ENCODE measurements at regions not wholly inside any gene's neighbourhood (a gene's known extent, or its start where the extent isn't known, plus 50 kb on each side); places are given as distances from the start of the nearest gene placed in this dataset.
"Not testable (repeated sequence)": the region's sequence is repeated elsewhere in the genome, so short reads cannot be mapped to it uniquely, and the experiment has no call there.

DNA sequence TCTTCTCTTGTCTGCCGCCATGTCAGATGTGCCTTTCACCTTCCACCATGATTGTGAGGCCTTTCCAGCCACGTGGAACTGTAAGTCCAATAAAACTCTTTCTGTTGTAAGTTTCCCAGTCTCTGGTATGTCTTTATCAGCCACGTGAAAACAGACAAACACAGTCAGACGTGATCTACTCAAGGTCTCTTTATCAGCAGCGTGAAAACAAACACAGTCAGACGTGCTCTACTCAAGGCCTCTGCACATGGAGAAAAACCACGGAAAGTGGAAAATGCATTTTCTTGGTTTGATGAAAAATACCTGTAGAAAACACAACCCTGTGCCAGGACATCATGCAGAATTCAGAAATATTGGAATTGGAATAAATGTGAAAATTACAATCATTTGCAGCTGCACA is 1115.7 kb downstream of the TMEM121 start:
- in situ Hi-C loops (cut with MboI; ENCODE audit: low sequenced_read_pairs) = no loop called here

DNA sequence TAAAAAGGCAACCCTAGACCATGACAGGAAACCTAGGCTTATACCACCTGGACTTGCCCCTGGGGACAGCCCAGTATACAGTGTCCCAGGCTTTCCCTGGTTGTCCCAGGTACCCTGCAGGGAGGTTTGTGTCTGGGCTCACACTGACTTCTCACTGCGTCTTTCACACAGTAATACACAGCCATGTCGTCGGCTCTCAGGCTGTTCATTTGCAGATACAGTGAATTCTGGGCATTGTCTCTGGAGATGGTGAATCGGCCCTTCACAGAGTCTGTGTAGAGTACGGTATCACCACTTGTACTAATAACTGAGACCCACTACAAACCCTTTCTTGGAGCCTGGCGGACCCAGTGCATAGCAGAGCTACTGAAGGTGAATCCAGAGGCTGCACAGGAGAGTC is 1116.6 kb downstream of the TMEM121 start:
- in situ Hi-C loops (cut with MboI; ENCODE audit: low sequenced_read_pairs) = not testable (repeated sequence)

DNA sequence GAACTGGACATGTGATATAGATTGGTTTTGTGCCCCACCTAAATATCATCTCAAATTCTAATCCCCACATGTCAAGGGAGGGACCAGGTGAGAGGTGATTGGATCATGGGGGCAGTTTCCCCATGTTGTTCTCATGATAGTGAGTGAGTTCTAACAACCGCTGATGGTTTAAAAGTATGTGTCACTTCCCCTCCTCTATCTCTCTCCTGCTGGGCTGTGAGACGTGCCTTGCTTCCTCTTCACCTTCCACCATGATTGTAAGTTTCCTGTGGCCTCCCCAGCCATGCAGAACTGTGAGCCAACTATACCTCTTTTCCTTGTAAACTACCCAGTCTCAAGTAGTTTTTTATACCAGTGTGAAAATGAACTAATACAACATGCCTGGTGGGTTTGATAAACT is 1122.5 kb downstream of the TMEM121 start:
- in situ Hi-C loops (cut with MboI; ENCODE audit: low sequenced_read_pairs) = not testable (repeated sequence)

DNA sequence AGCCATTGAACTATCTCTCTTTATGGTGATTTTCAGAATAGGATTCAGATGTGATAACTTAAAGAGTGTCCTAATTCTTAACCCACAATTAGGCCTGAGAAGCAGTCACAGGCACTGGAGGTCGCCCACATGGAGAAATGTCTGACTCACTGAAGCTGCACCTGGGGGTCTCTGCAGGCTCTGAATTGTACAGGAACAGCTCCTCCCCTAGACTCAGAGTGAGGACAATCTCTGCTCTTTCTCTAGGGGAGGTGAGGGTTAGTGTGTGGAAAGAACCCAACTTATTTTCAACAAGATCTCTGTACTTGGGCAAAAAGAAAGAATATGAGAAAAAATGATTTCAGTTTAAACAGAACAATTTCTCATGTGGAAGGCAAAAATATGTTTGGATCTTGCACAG is 1124.6 kb downstream of the TMEM121 start:
- in situ Hi-C loops (cut with MboI; ENCODE audit: low sequenced_read_pairs) = no loop called here

DNA sequence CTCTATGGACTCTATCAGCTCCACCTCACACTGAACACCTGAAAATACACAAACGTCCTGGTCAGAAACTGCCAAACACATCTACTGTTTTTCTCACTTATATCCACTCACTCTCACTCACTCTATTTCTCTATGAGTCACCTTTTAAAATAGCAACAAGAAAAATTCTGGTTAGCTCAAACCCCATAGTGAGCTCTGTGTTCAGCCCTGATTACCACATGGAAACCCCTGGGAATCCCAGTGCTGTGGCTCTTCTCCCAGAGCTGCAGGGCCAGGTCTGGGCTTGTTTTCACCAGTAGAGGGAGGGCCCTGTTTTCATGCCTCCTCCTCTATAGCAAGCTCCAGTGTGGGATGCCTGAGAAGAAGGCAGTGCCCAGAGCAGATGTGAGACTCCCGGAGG is 1126.1 kb downstream of the TMEM121 start:
- in situ Hi-C loops (cut with MboI; ENCODE audit: low sequenced_read_pairs) = no loop called here

DNA sequence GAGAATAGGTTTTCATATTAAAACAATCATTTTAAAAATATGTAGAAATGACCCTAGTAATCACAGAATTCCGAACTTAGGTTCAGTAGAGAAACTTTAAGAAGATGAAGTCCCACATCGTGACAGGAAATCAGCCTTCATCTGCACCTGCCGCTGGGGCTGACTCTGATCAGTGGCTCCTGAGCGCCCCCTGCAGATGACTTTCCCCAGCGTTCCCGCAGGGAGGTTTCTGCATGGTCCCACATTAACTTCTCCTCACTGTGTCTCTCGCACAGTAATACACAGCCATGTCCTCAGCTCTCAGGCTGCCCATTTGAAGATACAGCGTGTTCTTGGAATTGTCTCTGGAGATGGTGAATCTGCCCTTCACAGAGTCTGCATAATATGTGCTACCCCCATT is 1131.1 kb downstream of the TMEM121 start:
- in situ Hi-C loops (cut with MboI; ENCODE audit: low sequenced_read_pairs) = no loop called here

DNA sequence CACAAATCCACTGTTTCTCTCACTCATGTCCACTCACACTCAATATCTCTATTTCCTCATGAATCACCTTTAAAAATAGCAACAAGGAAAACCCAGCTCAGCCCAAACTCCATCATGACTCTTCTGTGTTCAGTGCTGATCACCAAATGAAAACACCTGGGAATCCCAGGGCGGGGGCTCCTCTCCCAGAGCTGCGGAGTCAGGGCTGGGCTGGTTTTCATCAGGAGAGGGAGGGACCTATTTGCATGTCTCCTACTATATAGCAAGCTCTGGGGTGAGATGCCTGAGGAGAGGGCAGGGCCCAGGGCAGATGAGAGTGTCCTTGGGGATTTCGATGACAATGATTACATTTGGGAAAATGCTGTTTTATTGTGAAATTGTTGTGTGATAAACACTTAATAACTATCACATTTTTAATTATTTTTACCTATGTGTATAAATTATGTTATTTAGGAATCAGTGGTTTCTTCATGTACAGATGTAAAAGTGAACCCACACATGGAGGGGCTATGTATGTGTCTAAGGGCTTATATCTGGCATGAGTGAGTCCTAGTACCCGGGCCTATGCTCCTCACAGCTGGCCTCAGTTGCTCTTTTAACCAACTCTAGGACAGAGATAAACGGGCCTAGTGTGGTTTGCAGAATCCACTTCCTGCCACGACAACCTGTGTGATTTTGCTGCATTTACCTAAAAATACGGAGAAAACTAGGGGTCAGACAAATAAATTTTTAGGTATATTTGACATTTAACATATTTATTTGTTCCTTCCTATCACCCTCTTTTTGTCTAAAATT is 1131.9 kb downstream of the TMEM121 start:
- in situ Hi-C loops (cut with MboI; ENCODE audit: low sequenced_read_pairs) = not testable (repeated sequence)

DNA sequence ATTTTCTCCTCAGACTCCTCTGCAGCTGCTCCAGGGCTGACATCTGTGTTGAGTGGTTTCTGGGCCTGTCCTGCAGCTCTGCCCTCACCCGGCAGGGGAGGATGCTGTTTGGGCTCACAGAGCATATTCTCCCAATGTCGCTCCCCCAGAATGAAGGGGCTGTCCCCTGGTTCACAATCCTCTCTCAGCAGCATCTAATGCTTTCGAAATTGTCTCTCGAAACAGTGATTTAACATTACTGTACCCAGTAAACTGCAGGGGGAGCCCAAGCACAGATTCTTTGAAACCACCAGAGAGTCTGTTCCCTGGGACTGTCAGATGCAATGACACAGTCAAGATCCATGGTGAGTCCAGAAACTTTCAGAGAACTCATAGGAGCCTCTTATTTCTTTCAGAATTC is 1135.2 kb downstream of the TMEM121 start:
- in situ Hi-C loops (cut with MboI; ENCODE audit: low sequenced_read_pairs) = not testable (repeated sequence)

DNA sequence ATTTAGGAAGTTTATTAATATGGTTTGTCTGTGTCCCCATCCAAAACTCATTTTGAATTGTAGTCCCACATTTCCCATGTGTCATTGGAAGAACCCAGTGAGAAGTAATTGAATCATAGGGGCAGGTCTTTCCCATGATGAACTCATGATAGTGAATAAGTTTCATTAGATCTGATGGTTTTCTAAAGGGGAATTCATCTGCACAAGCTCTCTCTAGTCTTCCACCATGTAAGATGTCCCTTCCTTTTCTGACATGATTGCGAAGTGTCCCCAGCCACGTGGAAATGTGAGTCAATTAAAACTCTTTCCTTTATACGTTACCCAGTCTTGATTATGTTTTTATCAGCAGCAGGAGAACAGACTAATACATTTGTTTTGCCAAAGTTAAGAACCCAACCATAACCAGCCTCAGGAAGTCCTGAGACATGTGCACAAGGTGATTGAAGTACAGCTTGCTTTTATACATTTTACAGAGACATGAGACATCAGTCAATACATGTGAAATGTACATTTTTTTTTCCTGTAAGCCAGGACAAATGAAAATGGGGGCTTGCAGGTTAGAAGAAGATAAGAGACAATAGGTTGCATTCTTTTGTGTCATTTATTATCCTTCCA is 1136.7 kb downstream of the TMEM121 start:
- in situ Hi-C loops (cut with MboI; ENCODE audit: low sequenced_read_pairs) = no loop called here

DNA sequence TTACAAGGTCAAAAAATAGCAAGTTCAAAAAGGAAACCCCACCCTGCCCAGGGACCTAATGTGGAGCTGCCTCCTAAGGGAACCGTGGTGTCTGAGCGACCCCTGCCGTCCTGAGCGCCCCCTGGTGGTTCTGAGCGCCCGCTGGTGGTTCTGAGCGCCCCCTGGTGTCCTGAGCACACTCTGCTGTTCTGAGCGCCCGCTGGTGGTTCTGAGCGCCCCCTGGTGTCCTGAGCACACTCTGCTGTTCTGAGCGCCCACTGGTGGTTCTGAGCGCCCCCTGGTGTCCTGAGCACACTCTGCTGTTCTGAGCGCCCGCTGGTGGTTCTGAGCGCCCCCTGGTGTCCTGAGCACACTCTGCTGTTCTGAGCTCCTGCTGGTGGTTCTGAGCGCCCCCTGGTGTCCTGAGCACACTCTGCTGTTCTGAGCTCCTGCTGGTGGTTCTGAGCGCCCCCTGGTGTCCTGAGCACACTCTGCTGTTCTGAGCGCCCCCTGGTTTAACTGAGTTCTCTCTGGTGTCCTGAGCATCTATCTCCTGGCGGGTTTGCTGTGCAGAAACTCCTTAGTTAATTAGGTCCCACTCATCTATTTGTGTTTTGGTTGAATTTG is 1137.5 kb downstream of the TMEM121 start:
- in situ Hi-C loops (cut with MboI; ENCODE audit: low sequenced_read_pairs) = not testable (repeated sequence)

DNA sequence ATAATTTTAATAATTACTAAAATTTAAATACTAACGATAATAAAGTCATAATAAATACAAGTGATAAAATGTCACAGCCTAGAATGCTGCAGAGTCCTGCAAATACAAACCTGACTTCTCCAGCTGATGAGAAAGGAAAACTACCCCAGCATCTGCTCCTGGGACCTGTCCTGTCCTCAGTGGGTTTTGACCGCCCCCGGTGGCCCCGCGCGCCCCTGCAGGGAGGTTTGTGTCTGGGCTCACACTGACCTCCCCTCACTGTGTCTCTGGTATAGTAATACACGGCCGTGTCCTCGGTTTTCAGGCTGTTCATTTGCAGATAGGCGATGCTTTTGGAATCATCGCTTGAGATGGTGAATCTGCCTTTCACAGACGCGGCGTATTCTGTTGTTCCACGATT is 1139.4 kb downstream of the TMEM121 start:
- in situ Hi-C loops (cut with MboI; ENCODE audit: low sequenced_read_pairs) = no loop called here

DNA sequence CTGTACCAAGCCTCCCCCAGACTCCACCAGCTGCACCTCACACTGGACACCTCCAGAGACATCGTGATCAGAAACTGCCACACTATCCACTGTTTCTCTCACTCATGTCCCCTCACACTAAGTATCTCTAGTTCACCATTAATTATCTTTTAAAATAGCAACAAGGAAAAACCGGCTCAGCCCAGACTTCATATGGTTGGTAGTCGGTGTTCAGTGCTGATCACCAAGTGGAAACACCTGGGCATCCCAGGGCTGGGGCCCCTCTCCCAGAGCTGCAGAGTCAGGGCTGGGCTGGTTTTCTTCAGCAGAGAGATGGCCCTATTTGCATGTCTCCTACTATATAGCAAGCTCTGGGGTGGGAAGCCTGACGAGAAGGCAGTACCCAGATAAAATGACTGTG is 1140.0 kb downstream of the TMEM121 start:
- in situ Hi-C loops (cut with MboI; ENCODE audit: low sequenced_read_pairs) = no loop called here

DNA sequence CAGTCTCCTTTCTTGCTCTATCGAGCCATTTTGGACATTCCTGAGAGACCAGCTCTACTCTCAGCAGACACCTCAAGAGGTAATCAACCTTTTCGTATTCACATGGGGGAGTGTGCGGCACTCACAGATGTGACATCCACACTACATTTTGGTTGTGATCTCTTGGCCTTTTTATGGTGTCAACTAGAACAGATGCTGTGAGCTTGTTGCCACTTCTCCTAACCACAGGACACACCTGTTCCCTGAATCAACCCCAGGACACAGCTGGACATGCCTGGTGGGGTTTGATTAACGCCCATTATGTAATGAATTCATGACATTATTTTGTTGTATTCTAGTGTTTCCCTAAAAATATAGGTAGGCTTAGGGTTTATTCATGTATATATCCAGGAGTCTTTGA is 1143.6 kb downstream of the TMEM121 start:
- in situ Hi-C loops (cut with MboI; ENCODE audit: low sequenced_read_pairs) = no loop called here

DNA sequence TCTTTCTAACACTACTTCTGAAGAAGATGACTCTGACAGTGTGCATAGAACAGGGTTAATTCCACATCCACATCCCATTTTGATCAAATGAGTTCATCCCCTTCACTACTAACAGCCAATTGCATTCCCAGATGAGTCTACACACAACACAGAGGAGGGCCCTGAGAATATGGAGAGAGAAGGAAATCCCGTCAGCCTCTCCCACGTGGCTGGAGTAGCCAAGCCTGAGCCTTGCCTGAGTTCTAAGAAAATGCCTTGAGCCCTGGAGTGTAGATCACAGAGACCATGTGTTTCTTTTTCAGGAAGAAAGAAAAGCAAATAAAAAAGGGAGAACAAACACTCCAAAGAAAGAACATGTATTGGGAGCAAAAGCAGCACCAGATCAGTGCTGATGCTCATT is 1147.7 kb downstream of the TMEM121 start:
- in situ Hi-C loops (cut with MboI; ENCODE audit: low sequenced_read_pairs) = not testable (repeated sequence)

DNA sequence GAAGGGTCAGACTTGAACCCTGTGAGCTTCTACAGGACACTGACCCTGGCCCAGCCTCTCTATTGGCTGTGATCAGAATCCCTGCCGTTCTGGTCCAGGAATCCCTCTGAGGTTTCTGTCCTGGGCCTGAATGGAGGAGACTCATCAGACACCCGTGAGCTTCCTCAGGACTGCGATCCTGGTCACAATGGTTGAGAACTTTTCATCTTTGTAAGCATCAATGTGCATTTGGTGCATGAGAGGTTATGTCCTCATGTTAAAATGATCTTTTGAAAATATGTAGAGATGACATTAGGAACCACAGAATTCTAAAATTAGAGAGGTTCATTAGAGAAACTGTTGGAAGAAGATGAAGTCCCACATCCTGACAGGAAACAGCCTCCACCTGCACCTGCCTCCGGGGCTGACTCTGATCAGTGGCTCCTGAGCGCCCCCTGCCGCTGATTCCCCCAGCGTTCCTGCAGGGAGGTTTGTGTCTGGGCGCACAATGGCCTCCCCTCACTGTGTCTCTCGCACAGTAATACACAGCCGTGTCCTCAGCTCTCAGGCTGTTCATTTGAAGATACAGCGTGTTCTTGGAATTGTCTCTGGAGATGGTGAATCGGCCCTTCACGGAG is 1148.2 kb downstream of the TMEM121 start:
- in situ Hi-C loops (cut with MboI; ENCODE audit: low sequenced_read_pairs) = not testable (repeated sequence)

DNA sequence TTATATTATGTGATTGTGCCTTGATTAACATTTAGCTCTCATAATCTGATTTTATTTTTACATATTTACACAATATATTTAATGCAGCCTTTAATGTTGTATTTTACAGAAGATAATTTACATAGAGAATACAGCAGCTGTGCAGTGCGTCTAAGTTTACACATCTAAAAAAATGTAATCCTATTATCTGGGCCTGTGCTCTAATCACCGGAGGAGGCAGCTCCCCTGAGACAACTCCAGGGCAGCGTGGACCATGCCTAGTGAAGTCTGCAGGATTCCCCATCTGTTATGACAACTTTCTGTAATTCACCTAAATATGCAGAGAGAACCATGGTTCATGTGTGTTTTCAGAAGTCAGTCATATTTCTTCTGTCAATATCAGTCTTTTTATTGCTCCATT is 1149.3 kb downstream of the TMEM121 start:
- in situ Hi-C loops (cut with MboI; ENCODE audit: low sequenced_read_pairs) = not testable (repeated sequence)

DNA sequence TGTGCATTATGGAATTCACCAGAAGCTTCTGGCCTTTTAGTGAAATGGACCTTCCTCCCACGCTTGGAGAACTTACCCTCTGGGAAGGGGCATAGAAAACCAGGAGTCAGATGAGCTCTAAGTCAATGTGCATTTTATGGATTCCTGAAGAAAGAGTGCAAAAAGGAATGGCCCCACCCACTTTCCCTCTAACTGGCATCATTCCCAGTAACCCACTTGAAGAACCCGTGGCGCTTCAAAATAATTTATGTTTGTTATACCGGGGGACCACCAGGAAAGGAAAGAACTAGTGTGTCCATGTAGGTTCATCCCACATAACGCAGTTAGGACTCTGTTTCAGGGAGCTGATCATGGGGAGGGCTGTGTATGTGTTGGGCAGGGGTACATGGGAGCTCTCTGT is 1153.4 kb downstream of the TMEM121 start:
- in situ Hi-C loops (cut with MboI; ENCODE audit: low sequenced_read_pairs) = no loop called here

DNA sequence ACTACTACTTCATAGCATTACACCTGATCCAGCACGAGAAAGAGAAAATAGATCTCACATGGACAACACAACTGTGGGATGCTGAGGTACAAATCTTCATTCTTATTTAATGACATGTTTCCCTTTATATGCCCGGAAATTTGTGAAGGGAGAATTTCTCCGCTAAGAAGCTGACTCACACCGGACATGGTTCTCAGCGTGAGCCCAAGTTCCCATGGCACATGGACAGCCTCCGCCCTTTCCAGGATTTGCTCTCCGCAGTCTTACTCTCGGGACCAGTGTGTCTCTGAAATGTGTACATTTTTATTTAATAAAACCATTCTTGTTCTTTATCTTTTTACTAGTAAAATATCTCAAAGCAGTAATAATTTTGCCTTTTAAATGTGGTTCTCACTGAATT is 1154.8 kb downstream of the TMEM121 start:
- in situ Hi-C loops (cut with MboI; ENCODE audit: low sequenced_read_pairs) = no loop called here

DNA sequence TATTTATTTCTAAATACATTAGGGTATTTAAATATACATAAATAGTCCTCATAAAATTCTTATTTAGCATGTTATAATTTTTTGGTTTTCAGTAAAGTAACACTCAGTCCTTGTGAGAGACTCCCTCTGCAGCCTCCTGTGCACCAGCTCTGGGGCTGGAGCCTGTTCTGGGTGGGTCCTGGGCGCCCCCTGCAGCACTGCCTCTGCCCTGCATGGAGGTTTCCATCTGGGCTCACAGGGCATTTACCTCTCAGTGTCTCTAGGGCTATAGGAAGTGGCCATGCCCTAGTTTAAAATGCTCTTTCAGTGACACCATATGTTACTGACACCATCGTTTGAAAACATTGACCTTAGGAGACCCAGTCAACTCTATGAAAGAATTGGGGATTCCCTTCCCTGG is 1155.2 kb downstream of the TMEM121 start:
- in situ Hi-C loops (cut with MboI; ENCODE audit: low sequenced_read_pairs) = no loop called here

DNA sequence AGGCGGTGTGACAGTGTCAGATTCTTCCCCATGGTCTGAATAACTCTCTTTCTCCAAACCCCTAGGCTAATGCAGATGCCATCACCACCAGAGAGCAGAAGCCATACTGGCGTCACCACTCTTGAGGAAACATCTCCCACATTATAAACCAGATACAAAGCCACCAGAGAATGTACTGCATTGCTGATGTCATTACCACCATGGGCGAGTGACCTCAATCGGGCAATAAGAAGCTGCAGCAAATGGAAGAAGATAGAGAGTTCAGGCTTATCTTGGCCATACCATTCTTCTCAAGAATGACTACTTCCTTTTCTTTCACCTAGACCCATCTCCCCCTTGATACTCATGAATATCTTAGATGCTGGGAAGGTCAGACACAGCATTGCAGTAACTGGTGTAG is 1157.2 kb downstream of the TMEM121 start:
- in situ Hi-C loops (cut with MboI; ENCODE audit: low sequenced_read_pairs) = no loop called here

DNA sequence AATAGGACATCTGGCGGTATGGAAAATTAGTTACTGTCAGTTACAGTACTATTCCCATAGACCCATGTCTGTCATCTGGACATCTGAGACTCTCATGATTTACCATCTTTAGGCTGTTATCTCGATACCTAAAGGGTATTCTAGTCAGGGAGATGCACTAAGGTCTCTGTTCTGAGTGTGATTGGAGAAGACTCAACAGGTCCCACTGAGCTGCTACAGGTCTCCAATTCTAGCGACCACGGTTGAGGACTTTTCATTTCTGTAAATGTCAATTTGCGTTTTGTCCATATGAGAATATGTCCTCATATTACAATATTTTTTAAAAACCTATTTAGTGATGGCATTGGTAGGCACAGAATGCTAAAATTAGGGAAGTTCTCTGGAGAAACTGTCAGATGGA is 1160.2 kb downstream of the TMEM121 start:
- in situ Hi-C loops (cut with MboI; ENCODE audit: low sequenced_read_pairs) = no loop called here

DNA sequence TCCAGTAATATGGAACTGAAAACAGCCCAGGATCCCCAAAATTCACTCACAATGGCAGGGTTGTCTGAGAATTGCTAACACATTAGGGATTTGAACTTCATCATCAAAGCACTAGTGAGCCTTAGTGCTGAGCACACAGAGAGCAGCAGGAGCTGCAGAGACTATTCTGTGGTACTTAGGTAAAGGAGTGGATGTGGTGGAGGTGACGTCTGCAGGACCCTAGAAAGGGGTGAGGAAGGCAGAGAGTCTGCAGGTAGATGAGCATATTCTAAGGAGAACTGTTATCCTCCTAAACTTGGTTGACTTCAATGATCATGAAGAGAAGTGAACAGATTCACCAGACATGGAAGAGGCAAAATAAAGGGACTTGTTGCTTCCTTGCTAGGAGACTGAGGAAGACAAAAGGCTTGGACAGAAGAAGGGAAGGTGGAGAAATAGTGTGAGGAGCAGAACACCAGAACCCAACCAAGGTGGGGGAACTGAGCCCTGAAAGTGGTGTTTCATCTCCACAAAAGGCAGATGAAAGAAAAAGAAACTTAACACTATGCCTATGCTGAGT is 1164.0 kb downstream of the TMEM121 start:
- in situ Hi-C loops (cut with MboI; ENCODE audit: low sequenced_read_pairs) = no loop called here

All from HL-60/S4 (cell line).